ENCODE measurements at regions not wholly inside any gene's neighbourhood (a gene's known extent, or its start where the extent isn't known, plus 50 kb on each side); places are given as distances from the start of the nearest gene placed in this dataset.
"Not testable (repeated sequence)": the region's sequence is repeated elsewhere in the genome, so short reads cannot be mapped to it uniquely, and the experiment has no call there.

DNA sequence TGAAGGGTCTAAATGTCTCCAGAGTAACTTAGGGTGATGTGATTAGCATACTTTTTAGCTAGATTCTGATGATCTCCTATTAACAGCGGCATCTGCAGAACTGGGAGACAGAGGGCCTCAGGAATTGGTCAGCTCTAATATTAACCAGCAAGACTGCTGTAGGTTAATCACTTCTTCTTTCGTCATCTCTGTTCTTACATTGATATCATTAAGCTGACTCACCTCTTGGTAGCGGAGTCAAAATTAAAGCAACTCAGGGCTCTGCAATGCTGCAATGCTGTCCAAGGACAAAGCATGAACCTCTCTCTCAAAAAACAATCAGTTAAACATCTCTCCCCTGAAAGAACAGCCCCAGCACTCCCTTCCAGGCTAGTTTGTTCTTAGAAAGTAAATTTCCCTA is 57.5 kb upstream of the TRA2B start:
- H3K79me2 ChIP-seq = no peaks in the 10 kb centered on the region

DNA sequence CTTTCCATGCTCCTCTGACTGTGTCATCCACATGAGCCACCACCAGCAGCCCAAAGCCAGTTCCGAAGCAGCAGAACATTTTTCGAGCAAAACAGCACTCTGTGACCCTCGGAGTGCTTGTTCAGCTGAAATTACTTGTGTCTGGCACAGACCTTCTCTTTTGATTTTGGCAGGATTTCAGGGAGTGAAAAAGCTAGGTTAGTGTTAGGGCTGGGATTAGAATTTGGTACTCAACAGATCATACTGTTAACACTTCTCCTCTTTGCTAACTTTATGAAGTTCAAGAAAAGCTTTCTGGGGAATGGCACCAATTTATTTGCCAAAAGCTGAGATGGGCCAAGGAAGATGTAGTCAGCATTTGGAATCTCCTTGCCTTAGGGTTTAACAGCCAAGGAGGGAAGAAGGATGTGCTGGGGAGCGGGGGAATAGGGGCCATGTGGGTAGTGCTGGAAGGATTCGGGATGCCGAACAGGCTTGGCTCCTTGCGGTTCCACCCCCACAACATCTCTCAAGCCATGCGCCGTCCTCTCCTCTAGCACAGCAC is 55.1 kb upstream of the TRA2B start:
- Histone ChIP-seq H3K4me1 (peaks cover 12% of the 10 kb centered on the region), H3K27me3 (ENCODE audit: control insufficient read depth, insufficient read depth, low read length) (no peaks in the 10 kb centered on the region), H3K9ac (no peak overlapping the region), H3K9me3 (ENCODE audit: control insufficient read depth, low read length) (no peaks in the 10 kb centered on the region), H3K27ac (peak overlapping the region; percentile 55), H3K4me3 (ENCODE audit: low read depth, low read length) (no peak overlapping the region), H3K36me3 (ENCODE audit: control insufficient read depth, insufficient read depth, low read length) (no peaks in the 10 kb centered on the region), H3K79me2 (no peaks in the 10 kb centered on the region), H3K4me2 (ENCODE audit: low read length) (peak overlapping the region; percentile 50), H2AFZ (peak overlapping the region; percentile 67)
- TF ChIP-seq, protein P1, sequence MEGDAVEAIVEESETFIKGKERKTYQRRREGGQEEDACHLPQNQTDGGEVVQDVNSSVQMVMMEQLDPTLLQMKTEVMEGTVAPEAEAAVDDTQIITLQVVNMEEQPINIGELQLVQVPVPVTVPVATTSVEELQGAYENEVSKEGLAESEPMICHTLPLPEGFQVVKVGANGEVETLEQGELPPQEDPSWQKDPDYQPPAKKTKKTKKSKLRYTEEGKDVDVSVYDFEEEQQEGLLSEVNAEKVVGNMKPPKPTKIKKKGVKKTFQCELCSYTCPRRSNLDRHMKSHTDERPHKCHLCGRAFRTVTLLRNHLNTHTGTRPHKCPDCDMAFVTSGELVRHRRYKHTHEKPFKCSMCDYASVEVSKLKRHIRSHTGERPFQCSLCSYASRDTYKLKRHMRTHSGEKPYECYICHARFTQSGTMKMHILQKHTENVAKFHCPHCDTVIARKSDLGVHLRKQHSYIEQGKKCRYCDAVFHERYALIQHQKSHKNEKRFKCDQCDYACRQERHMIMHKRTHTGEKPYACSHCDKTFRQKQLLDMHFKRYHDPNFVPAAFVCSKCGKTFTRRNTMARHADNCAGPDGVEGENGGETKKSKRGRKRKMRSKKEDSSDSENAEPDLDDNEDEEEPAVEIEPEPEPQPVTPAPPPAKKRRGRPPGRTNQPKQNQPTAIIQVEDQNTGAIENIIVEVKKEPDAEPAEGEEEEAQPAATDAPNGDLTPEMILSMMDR (IDR thresholded peaks at IDR 0.05) = no peak

More for the DNA sequence above, 57.5 kb upstream of the TRA2B start:
- Histone ChIP-seq H3K9me3 (ENCODE audit: control insufficient read depth, low read length) (no peaks in the 10 kb centered on the region), H3K27me3 (ENCODE audit: control insufficient read depth, insufficient read depth, low read length) (no peaks in the 10 kb centered on the region), H3K36me3 (ENCODE audit: control insufficient read depth, insufficient read depth, low read length) (no peaks in the 10 kb centered on the region), H2AFZ (peak overlapping the region; percentile 34), H3K4me2 (ENCODE audit: low read length) (no peak overlapping the region), H3K9ac (no peak overlapping the region), H3K4me1 (peaks cover 12% of the 10 kb centered on the region), H3K27ac (no peak overlapping the region), H3K4me3 (ENCODE audit: low read depth, low read length) (no peak overlapping the region)
- TF ChIP-seq, protein P1 (IDR thresholded peaks at IDR 0.05) = no peak

DNA sequence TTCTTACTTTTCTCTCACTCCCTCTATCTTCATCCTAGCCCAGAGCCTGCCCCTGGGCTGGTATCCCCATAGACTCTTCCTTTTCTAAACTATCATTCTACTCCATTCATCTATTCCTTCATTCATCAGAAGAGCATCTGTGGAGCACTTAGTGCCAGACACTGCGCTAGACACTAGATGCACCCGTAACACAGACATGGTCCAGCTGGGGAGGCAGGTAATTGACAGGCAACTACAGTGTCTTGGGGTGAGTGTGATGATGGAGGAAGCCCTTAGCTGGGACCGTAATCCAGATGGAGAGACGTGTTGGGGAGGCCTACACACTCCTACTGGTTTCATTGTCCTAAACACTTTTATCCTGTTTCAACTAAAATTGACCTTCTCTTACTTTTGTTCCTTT is 53.2 kb upstream of the TRA2B start:
- H3K79me2 ChIP-seq; H3K4me2 ChIP-seq (ENCODE audit: low read length); H3K9me3 ChIP-seq (ENCODE audit: control insufficient read depth, low read length); H3K27me3 ChIP-seq (ENCODE audit: control insufficient read depth, insufficient read depth, low read length); H2AFZ ChIP-seq; H3K9ac ChIP-seq; H3K4me3 ChIP-seq (ENCODE audit: low read depth, low read length); H3K27ac ChIP-seq; H3K36me3 ChIP-seq (ENCODE audit: control insufficient read depth, insufficient read depth, low read length): not testable (repeated sequence)
- H3K4me1 ChIP-seq = peaks cover 12% of the 10 kb centered on the region

DNA sequence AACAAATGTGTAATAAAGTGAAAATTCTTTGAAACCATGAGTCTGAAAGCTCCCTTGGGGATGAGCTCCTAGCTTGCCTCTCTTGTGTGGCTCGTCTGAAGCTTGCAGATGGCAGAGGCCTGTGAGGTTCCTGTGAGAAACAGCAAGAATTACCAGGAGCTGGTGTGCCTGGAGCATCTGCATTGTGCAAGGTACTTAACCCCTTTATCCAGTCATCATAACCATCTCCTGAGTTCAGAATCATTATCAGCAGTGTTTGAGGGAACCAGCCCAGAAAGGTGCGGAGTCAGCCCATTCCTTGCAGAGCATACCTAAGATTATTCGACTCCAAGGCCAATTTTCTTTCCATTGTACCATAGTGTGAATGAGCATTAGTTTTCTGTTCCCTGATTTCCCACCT is 51.7 kb upstream of the TRA2B start:
- Histone ChIP-seq H3K9ac (no peak overlapping the region), H3K79me2 (no peaks in the 10 kb centered on the region), H3K36me3 (ENCODE audit: control insufficient read depth, insufficient read depth, low read length) (no peaks in the 10 kb centered on the region), H3K4me2 (ENCODE audit: low read length) (no peak overlapping the region), H3K4me1 (peaks cover 12% of the 10 kb centered on the region), H3K4me3 (ENCODE audit: low read depth, low read length) (no peak overlapping the region), H3K27ac (no peak overlapping the region), H3K9me3 (ENCODE audit: control insufficient read depth, low read length) (no peaks in the 10 kb centered on the region), H2AFZ (no peak overlapping the region), H3K27me3 (ENCODE audit: control insufficient read depth, insufficient read depth, low read length) (no peaks in the 10 kb centered on the region)
- TF ChIP-seq, protein P1 (IDR thresholded peaks at IDR 0.05) = no peak

DNA sequence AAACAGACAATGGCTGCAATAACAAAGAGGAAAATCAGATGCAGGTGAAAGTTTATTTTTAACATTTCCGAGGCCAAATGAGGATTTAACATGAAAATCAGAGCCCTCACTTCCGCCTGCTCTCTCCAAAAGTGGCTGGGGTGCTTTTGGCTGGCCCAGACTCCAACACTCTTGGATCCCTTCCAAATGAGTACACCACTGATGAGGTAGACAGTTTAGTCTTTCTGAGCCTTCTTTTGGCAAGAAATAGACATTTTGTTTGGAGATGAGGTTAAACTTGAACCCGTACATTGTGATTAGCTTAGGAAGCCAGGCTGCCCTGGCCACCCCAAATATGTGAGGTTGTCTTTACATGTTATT is 51.0 kb upstream of the TRA2B start:
- TF ChIP-seq, protein P1 (IDR thresholded peaks at IDR 0.05) = no peak
- H3K9ac ChIP-seq = no peak overlapping the region
- H3K4me1 ChIP-seq = peaks cover 12% of the 10 kb centered on the region
- H3K4me3 ChIP-seq (ENCODE audit: low read depth, low read length) = no peak overlapping the region
- H2AFZ ChIP-seq = no peak overlapping the region
- H3K36me3 ChIP-seq (ENCODE audit: control insufficient read depth, insufficient read depth, low read length) = no peaks in the 10 kb centered on the region
- no peak overlapping the region for H3K27ac ChIP-seq
- H3K79me2 ChIP-seq = no peaks in the 10 kb centered on the region
- no peaks in the 10 kb centered on the region for H3K9me3 ChIP-seq (ENCODE audit: control insufficient read depth, low read length)
- no peak overlapping the region for H3K4me2 ChIP-seq (ENCODE audit: low read length)
- H3K27me3 ChIP-seq (ENCODE audit: control insufficient read depth, insufficient read depth, low read length) = no peaks in the 10 kb centered on the region

Measured in parathyroid adenoma (tissue), 2 donors.